Osteocyte (in vitro differentiated cells): ENCODE measurements at regions not wholly inside any gene's neighbourhood (a gene's known extent, or its start where the extent isn't known, plus 50 kb on each side); places are given as distances from the start of the nearest gene placed in this dataset.

Experiments
- DNase-seq: peaks from one replicate; pipeline ENCODE4 v3.0.0; 2021; ENCODE audit warnings: mixed read lengths; ENCODE audit not compliant: unreplicated experiment; ENCODE audit errors: extremely low spot score
- H3K27ac Mint-ChIP-seq: one replicate; pipeline ENCODE4 v1.8.0; 2021; ENCODE audit warnings: mild to moderate bottlenecking, mixed read lengths; ENCODE audit not compliant: unreplicated experiment
- H3K27me3 Mint-ChIP-seq: one replicate; pipeline ENCODE4 v1.8.0; 2021; ENCODE audit warnings: mixed read lengths; ENCODE audit not compliant: unreplicated experiment
- H3K36me3 Mint-ChIP-seq: one replicate; pipeline ENCODE4 v1.8.0; 2021; ENCODE audit warnings: mixed read lengths; ENCODE audit not compliant: unreplicated experiment
- H3K4me1 Mint-ChIP-seq: one replicate; pipeline ENCODE4 v1.8.0; 2021; ENCODE audit warnings: mixed read lengths; ENCODE audit not compliant: unreplicated experiment
- H3K4me3 Mint-ChIP-seq: one replicate; pipeline ENCODE4 v1.8.0; 2021; ENCODE audit warnings: mild to moderate bottlenecking, moderate library complexity, mixed read lengths; ENCODE audit not compliant: unreplicated experiment
- H3K9me3 Mint-ChIP-seq: one replicate; pipeline ENCODE4 v1.8.0; 2021; ENCODE audit warnings: mixed read lengths; ENCODE audit not compliant: unreplicated experiment
- TF ChIP-seq, protein P1 (sequence below): fragments of 200-600 bp; sonication (generic); IDR thresholded peaks from 2 replicates; pipeline ENCODE4 v1.5.0; 2021; ENCODE audit warnings: antibody characterized with exemption, mild to moderate bottlenecking, moderate library complexity

DNA sequence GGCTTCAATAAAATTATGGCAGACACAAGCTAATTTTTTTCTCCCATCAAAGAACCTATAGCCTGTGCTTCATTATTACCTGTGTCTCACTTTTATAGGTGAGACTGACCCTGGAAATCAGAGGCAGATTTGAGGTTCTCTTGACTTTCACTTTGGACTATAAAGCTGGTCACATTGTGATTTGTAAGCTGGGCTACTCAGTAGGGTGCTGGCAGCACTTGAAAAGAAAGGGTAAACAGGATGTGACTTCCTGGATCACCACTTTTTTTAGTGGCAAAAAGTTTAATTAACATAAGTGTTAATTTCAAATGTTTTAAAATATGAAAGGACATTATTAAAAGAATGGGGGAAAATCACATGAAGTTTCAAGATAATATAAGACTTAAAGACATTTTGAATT is 50.6 kb upstream of the GATB start:
- peaks cover 11% of the 10 kb centered on the region for H3K4me1 Mint-ChIP-seq
- H3K4me3 Mint-ChIP-seq = no peak overlapping the region
- no peaks in the 10 kb centered on the region for H3K36me3 Mint-ChIP-seq
- DNase-seq = no peak
- H3K9me3 Mint-ChIP-seq = no peaks in the 10 kb centered on the region
- TF ChIP-seq, protein P1, sequence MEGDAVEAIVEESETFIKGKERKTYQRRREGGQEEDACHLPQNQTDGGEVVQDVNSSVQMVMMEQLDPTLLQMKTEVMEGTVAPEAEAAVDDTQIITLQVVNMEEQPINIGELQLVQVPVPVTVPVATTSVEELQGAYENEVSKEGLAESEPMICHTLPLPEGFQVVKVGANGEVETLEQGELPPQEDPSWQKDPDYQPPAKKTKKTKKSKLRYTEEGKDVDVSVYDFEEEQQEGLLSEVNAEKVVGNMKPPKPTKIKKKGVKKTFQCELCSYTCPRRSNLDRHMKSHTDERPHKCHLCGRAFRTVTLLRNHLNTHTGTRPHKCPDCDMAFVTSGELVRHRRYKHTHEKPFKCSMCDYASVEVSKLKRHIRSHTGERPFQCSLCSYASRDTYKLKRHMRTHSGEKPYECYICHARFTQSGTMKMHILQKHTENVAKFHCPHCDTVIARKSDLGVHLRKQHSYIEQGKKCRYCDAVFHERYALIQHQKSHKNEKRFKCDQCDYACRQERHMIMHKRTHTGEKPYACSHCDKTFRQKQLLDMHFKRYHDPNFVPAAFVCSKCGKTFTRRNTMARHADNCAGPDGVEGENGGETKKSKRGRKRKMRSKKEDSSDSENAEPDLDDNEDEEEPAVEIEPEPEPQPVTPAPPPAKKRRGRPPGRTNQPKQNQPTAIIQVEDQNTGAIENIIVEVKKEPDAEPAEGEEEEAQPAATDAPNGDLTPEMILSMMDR = no peak
- H3K27ac Mint-ChIP-seq = no peak overlapping the region
- no peaks in the 10 kb centered on the region for H3K27me3 Mint-ChIP-seq
